ENCODE measurements at regions not wholly inside any gene's neighbourhood (a gene's known extent, or its start where the extent isn't known, plus 50 kb on each side); places are given as distances from the start of the nearest gene placed in this dataset.

- ChIA-PET CTCF (ENCODE audit: low intra/inter-chr PET ratio, low total read pairs) (no interaction called here), POLR2A (no interaction called here)
- ATAC-seq = peak; percentile 47; the same call in 1 of the 3 replicates
- in situ Hi-C loops (cut with HindIII; ENCODE audit: extremely low pct_ligation_motif_present, low pct_unique_long_range_greater_than_20kb) = no loop called here
- Histone ChIP-seq H3K27me3 (ENCODE audit: control insufficient read depth in 1 of 2, insufficient read depth in 2 of 2, low read length in 2 of 2) (peaks cover 4 to 6% of the 10 kb centered on the region in 2 experiments; a peak in 3 of 5 replicates), H4K20me1 (ENCODE audit: insufficient read depth, low read length) (no peaks in the 10 kb centered on the region), H3K4me3 (replicated peaks in 1 of 3; ENCODE audit: insufficient read depth in 1 of 3, low read depth in 2 of 3, low read length in 3 of 3) (no peak overlapping the region), H2AFZ (ENCODE audit: low read length) (no peak overlapping the region), H3K4me1 (ENCODE audit: insufficient read depth, low read length) (no peaks in the 10 kb centered on the region), H3K9ac (ENCODE audit: insufficient read depth, low read depth, low read length) (no peak overlapping the region), H3K36me3 (replicated peaks in 1 of 2; ENCODE audit: control insufficient read depth in 1 of 2, insufficient read depth in 2 of 2, low read length in 2 of 2) (no peaks in the 10 kb centered on the region), H3K4me2 (ENCODE audit: low read depth, low read length) (no peak overlapping the region), H3K9me3 (ENCODE audit: low read length) (no peaks in the 10 kb centered on the region), H3K79me2 (ENCODE audit: insufficient read depth, low read length) (no peaks in the 10 kb centered on the region), H3K27ac (ENCODE audit: extremely low read length, insufficient read depth, low read length) (no peak overlapping the region)
- TF ChIP-seq ZFP82 (CRISPR knock-in tag; IDR thresholded peaks at IDR 0.05; ENCODE audit: borderline replicate concordance) (no peak), LCORL (IDR thresholded peaks at IDR 0.05) (no peak), LCORL (CRISPR knock-in tag; IDR thresholded peaks at IDR 0.05) (no peak), ATF7-NPFF (CRISPR knock-in tag; IDR thresholded peaks at IDR 0.05; ENCODE audit: low read depth) (no peak), DRAP1 (CRISPR knock-in tag; IDR thresholded peaks at IDR 0.05) (no peak), ZNF878 (CRISPR knock-in tag; IDR thresholded peaks at IDR 0.05) (no peak), CCDC6 (CRISPR knock-in tag; IDR thresholded peaks at IDR 0.05) (no peak), ZNF747 (CRISPR knock-in tag; IDR thresholded peaks at IDR 0.05; ENCODE audit: borderline replicate concordance) (no peak), EZH2 (conservative IDR thresholded peaks at IDR 0.05; ENCODE audit: low read depth, low read length) (no peak), ZNF546 (CRISPR knock-in tag; conservative IDR thresholded peaks at IDR 0.05) (no peak), FOXK2 (IDR thresholded peaks at IDR 0.05) (no peak), REPIN1 (CRISPR knock-in tag; IDR thresholded peaks at IDR 0.05; ENCODE audit: borderline replicate concordance, low read depth) (no peak)
- TF ChIP-seq, protein P1, sequence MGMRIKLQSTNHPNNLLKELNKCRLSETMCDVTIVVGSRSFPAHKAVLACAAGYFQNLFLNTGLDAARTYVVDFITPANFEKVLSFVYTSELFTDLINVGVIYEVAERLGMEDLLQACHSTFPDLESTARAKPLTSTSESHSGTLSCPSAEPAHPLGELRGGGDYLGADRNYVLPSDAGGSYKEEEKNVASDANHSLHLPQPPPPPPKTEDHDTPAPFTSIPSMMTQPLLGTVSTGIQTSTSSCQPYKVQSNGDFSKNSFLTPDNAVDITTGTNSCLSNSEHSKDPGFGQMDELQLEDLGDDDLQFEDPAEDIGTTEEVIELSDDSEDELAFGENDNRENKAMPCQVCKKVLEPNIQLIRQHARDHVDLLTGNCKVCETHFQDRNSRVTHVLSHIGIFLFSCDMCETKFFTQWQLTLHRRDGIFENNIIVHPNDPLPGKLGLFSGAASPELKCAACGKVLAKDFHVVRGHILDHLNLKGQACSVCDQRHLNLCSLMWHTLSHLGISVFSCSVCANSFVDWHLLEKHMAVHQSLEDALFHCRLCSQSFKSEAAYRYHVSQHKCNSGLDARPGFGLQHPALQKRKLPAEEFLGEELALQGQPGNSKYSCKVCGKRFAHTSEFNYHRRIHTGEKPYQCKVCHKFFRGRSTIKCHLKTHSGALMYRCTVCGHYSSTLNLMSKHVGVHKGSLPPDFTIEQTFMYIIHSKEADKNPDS (CRISPR knock-in tag; IDR thresholded peaks at IDR 0.05) = no peak
- BruUV-seq (replicated peaks) = no TSS peak
- no peak for FAIRE-seq
- 47% methylated on average over 4 of the region's 7 CpGs for WGBS (ENCODE audit: low lambda C conversion rate)
- DNase-seq (ENCODE audit: low spot score) = no peak
- intact Hi-C loops (cut with micrococcal nuclease; ENCODE audit: unreplicated experiment) = no loop called here
These were observed 81.7 kb upstream of the STOX2 start for GRCh38 chr4:183823434-183823833.

Data from HepG2 (cell line).